Lung (tissue), 11 donors: ENCODE measurements at regions not wholly inside any gene's neighbourhood (a gene's known extent, or its start where the extent isn't known, plus 50 kb on each side); places are given as distances from the start of the nearest gene placed in this dataset.

ENCODE experiments used
- ATAC-seq: fragments of 200-7000 bp; cut with Tn5 transposase; one replicate; pipeline ENCODE4 v1.9.1; 2020; ENCODE audit warnings: moderate number of reproducible peaks; ENCODE audit not compliant: insufficient read depth, low FRiP score
- DNase-seq, 3 donors: peaks; one replicate each; pipeline ENCODE4 v3.0.0-alpha.2; 2013 to 2017
- H3K27ac ChIP-seq, 2 donors: one replicate each; pipeline ENCODE4 v1.5.1; 2013; ENCODE audit warnings: mild to moderate bottlenecking in 2 of 2, moderate library complexity in 2 of 2, control low read depth in 1 of 2, inconsistent platforms in 1 of 2, low read depth in 1 of 2, low read length in 1 of 2
- H3K27me3 ChIP-seq, 3 donors: one replicate each; pipeline ENCODE4 v1.5.1; 2013; ENCODE audit warnings: low read length in 2 of 3; ENCODE audit not compliant: control insufficient read depth in 3 of 3, insufficient read depth in 3 of 3
- H3K36me3 ChIP-seq, 4 donors: one replicate each; pipeline ENCODE4 v1.5.1; 2013; ENCODE audit warnings: low read length in 4 of 4, mild to moderate bottlenecking in 1 of 4, moderate library complexity in 1 of 4; ENCODE audit not compliant: control insufficient read depth in 4 of 4, insufficient read depth in 4 of 4
- H3K4me1 ChIP-seq, 5 donors: one replicate each; pipeline ENCODE4 v1.5.1; 2013; ENCODE audit warnings: low read length in 5 of 5, mild to moderate bottlenecking in 2 of 5, moderate library complexity in 1 of 5; ENCODE audit not compliant: control insufficient read depth in 5 of 5, insufficient read depth in 5 of 5
- H3K4me3 ChIP-seq: one replicate; pipeline ENCODE4 v1.5.1; 2013; ENCODE audit warnings: mild to moderate bottlenecking, control low read depth, moderate library complexity
- H3K9ac ChIP-seq, 2 donors: one replicate each; pipeline ENCODE4 v1.5.1; 2013; ENCODE audit warnings: low read length in 2 of 2, control low read depth in 1 of 2; ENCODE audit not compliant: insufficient read depth in 1 of 2
- H3K9me3 ChIP-seq, 4 donors: one replicate each; pipeline ENCODE4 v1.5.1; 2013; ENCODE audit warnings: low read length in 3 of 4, mild to moderate bottlenecking in 1 of 4, moderate library complexity in 1 of 4; ENCODE audit not compliant: control insufficient read depth in 4 of 4, insufficient read depth in 3 of 4
- CTCF ChIP-seq: IDR thresholded peaks from 2 replicates; pipeline ENCODE4 v1.5.1; 2012; ENCODE audit warnings: mild to moderate bottlenecking; ENCODE audit errors: control extremely low read depth, extremely low read depth
- WGBS, 2 donors: extraction: QIAGEN DNeasy Blood & Tissue Kit; methylation state at CpG; one replicate each; pipeline ENCODE4 v1.1.7; 2013; 5-methylcytosine and 5-hydroxymethylcytosine counted together
- donor health status: control.
- donor health status: control.
- donor health status: Bipolar disorder and iron deficiency.
- donor health status: healthy.
- donor health status: DM: yes; HTN: yes; CAD: no.

DNA sequence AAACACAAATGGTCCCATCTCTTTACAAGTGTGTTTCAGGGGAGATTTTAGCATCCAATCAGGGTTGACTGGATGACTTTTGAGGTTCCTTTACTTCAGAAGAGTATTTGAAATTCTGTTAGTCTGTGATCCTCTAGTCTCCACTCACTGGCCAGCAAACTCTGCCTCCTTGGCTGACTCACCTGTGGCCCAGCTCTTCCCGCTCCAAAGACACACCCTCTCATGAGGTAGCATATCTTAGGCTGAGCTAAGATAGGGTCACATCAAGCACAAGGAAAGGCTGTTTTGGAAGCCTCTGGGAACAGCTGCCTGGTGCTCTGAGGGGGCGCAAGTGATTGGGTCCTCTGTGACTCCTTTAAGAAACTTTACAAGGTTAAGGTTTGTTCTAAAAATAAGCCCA lies 102.3 kb upstream of the FGGY start:
- whole genome bisulfite sequencing, 2 donors, result 99 to 100% methylated on average over 2 of the region's 2 CpGs
- no peak for DNase-seq
- H3K27ac ChIP-seq, result no peak overlapping the region
- TF ChIP-seq CTCF, result no peak
- no peak for ATAC-seq
- no peak overlapping the region for H3K9ac ChIP-seq
- no peaks in the 10 kb centered on the region for H3K9me3 ChIP-seq
- no peaks in the 10 kb centered on the region for H3K27me3 ChIP-seq
- H3K36me3 ChIP-seq, result no peaks in the 10 kb centered on the region
- H3K4me3 ChIP-seq, result no peak overlapping the region
- peaks cover 0 to 15% (median 2%) of the 10 kb centered on the region in 5 donors for H3K4me1 ChIP-seq

DNA sequence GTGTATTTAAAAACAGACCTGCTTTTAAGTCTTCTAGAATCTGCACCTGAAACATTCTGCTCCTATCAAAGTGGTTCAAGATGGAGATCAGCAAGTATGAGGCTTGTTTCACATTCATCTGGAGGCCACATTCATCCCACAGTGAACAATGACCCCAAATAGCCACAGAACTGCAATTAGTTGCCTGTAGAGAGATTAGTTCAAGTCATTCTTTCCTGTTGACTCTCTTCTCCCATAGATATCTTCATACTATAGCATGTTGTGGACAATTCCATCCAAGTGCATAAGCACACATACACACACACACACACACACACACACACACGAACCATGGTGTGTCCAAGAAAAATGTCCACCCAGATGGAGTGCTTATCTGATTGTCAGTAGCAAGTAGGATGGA lies 101.7 kb upstream of the FGGY start:
- H3K27ac ChIP-seq, result no peak overlapping the region
- no peak overlapping the region for H3K9ac ChIP-seq
- H3K27me3 ChIP-seq, result no peaks in the 10 kb centered on the region
- H3K36me3 ChIP-seq, result no peaks in the 10 kb centered on the region
- 86 to 94% methylated on average over 1 of the region's 1 CpG for WGBS, 2 donors
- no peak for DNase-seq
- no peaks in the 10 kb centered on the region for H3K9me3 ChIP-seq
- no peak for ATAC-seq
- TF ChIP-seq CTCF, result no peak
- peaks cover 0 to 20% (median 2%) of the 10 kb centered on the region in 5 donors for H3K4me1 ChIP-seq
- no peak overlapping the region for H3K4me3 ChIP-seq

GRCh38 chr1:59198564-59198963 lies 98.3 kb upstream of the FGGY start:
- Histone ChIP-seq H3K27ac (no peak overlapping the region), H3K9me3 (no peaks in the 10 kb centered on the region), H3K4me1 (peaks cover 0 to 20% (median 2%) of the 10 kb centered on the region in 5 donors), H3K27me3 (no peaks in the 10 kb centered on the region), H3K36me3 (no peaks in the 10 kb centered on the region), H3K9ac (no peak overlapping the region), H3K4me3 (no peak overlapping the region)
- 70 to 88% methylated on average over 4 of the region's 4 CpGs for WGBS, 2 donors
- peak in 1 of 3 donors; percentile 34 for DNase-seq
- no peak for TF ChIP-seq CTCF
- ATAC-seq, result no peak

DNA sequence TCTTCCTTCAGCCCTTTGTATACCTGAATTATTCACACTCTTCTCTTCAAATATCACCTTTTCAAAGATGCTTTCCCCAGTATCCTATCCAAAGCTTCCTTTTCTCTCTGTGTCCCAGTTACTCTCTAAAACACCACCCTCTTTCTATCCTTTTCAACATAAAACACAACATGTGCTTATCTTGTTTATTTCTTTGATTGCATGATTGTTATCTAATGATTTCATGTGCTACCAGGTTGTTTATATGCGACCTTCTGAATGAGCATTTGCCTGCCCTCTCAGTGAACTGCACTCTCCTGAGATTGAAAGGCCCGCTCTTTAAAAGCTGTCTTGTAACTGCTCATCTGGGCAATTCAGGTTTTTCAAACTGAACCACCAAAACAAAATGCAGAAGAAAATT lies 97.7 kb upstream of the FGGY start:
- Histone ChIP-seq H3K27me3 (no peaks in the 10 kb centered on the region), H3K9me3 (no peaks in the 10 kb centered on the region), H3K27ac (no peak overlapping the region), H3K9ac (no peak overlapping the region), H3K4me1 (peaks cover 0 to 20% (median 4%) of the 10 kb centered on the region in 5 donors), H3K36me3 (no peaks in the 10 kb centered on the region), H3K4me3 (no peak overlapping the region)
- ATAC-seq (no peak), DNase-seq (no peak)
- no peak for TF ChIP-seq CTCF
- WGBS, 2 donors, result 85 to 87% methylated on average over 2 of the region's 2 CpGs
